BLaER1 treated with 17β-estradiol and CSF1 and Interleukin-3, amounts not matched to agents 10 nM and 100 nM (cell line): ENCODE measurements at regions not wholly inside any gene's neighbourhood (a gene's known extent, or its start where the extent isn't known, plus 50 kb on each side); places are given as distances from the start of the nearest gene placed in this dataset.
"Not testable (repeated sequence)": the region's sequence is repeated elsewhere in the genome, so short reads cannot be mapped to it uniquely, and the experiment has no call there.

Experiments
- H3K27ac ChIP-seq, 11 experiments: shearing (Covaris generic); formaldehyde crosslinking; 2 replicates each; pipeline ENCODE4 v1.8.1; 2022
- H3K27me3 ChIP-seq, 11 experiments: shearing (Covaris generic); formaldehyde crosslinking; 2 replicates each; pipeline ENCODE4 v1.8.1; 2022
- H3K36me3 ChIP-seq, 11 experiments: shearing (Covaris generic); formaldehyde crosslinking; 2 replicates each; pipeline ENCODE4 v1.8.1; 2022
- H3K4me1 ChIP-seq, 10 experiments: shearing (Covaris generic); formaldehyde crosslinking; 2 replicates each; pipeline ENCODE4 v1.8.1; 2022
- H3K4me2 ChIP-seq, 11 experiments: shearing (Covaris generic); formaldehyde crosslinking; 2 replicates each; pipeline ENCODE4 v1.8.1; 2022
- H3K4me3 ChIP-seq, 10 experiments: shearing (Covaris generic); formaldehyde crosslinking; 2 replicates each; pipeline ENCODE4 v1.8.1; 2022
- H3K9ac ChIP-seq, 11 experiments: shearing (Covaris generic); formaldehyde crosslinking; 2 replicates each; pipeline ENCODE4 v1.8.1; 2022
- H3K9me3 ChIP-seq, 11 experiments: shearing (Covaris generic); formaldehyde crosslinking; replicated peaks in 1 of 11; 2 replicates each; pipeline ENCODE4 v1.8.1; 2022
- H4K20me1 ChIP-seq, 11 experiments: shearing (Covaris generic); formaldehyde crosslinking; 2 replicates each; pipeline ENCODE4 v1.8.1; 2022
- Cebpa-rat ChIP-seq, 11 experiments: shearing (Covaris generic); IDR thresholded peaks; 2 replicates each; pipeline ENCODE4 v1.8.1; 2022

DNA sequence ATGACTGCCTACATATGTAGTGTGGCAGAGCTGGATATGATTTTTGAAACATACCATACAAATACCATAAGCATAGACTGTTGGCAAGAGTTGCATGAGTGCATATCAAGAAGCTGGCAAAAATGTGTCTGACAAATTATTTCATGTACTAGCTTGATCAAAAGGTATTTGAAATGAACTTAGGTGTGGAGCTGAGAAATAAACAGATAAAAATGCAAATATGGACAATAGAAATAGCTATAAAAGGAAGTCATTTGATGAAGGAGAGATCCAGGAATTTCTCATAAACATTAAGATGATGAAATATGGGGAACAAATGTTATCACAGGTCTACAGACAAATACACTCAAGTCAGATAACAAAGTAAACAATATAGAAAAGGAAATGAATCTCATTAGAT lies 609.1 kb downstream of the PTPRC start:
- Histone ChIP-seq H3K27me3 (no peaks in the 10 kb centered on the region), H3K4me1 (peaks cover 0 to 16% (median 0%) of the 10 kb centered on the region in 10 experiments; a peak in 5 of 20 replicates), H3K9ac (no peak overlapping the region), H4K20me1 (no peaks in the 10 kb centered on the region), H3K9me3 (peaks cover 0 to 6% (median 0%) of the 10 kb centered on the region in 11 experiments; a peak in 2 of 22 replicates), H3K27ac (no peak overlapping the region), H3K4me2 (no peak overlapping the region), H3K36me3 (no peaks in the 10 kb centered on the region), H3K4me3 (no peak overlapping the region)
- TF ChIP-seq Cebpa-rat (IDR thresholded peaks at IDR 0.05) = no peak

GRCh38 chr1:199254040-199254439 lies 615.2 kb downstream of the PTPRC start:
- not testable (repeated sequence) for H3K27me3 ChIP-seq, H3K4me1 ChIP-seq, H3K4me3 ChIP-seq, H3K4me2 ChIP-seq, H3K9ac ChIP-seq, H3K27ac ChIP-seq, H3K36me3 ChIP-seq, H4K20me1 ChIP-seq
- peaks cover 5 to 23% (median 13%) of the 10 kb centered on the region in 11 experiments; a peak in 15 of 22 replicates for H3K9me3 ChIP-seq

DNA sequence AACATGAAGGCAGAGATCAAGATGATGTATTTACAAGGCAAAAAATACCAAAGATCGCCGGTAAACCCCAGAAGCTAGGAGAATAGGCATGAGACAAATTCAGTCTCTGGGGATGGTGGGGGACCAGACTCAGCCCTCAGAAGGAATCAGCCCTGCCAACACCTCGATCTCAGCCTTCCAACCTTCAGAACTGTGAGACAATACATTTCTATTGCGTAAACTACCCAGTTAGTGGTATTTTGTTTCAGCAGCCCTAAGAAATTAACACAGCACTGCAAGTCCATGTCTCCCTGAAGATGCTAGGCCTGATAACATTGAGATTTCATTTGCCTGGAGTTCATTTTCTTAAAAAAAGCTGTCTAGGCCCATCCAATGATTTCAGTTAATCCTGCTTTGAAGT lies 622.5 kb downstream of the PTPRC start:
- TF ChIP-seq Cebpa-rat (IDR thresholded peaks at IDR 0.05) = no peak
- no peaks in the 10 kb centered on the region for H3K36me3 ChIP-seq
- no peaks in the 10 kb centered on the region for H3K4me1 ChIP-seq
- H4K20me1 ChIP-seq = no peaks in the 10 kb centered on the region
- no peak overlapping the region for H3K4me2 ChIP-seq
- no peaks in the 10 kb centered on the region for H3K27me3 ChIP-seq
- no peak overlapping the region for H3K9ac ChIP-seq
- no peak overlapping the region for H3K27ac ChIP-seq
- H3K4me3 ChIP-seq = no peak overlapping the region
- H3K9me3 ChIP-seq = peaks cover 0 to 12% (median 7%) of the 10 kb centered on the region in 11 experiments; a peak in 6 of 22 replicates

GRCh38 chr1:199264283-199264682 lies 625.4 kb downstream of the PTPRC start:
- H3K9me3 ChIP-seq = no peaks in the 10 kb centered on the region
- H3K4me1 ChIP-seq = no peaks in the 10 kb centered on the region
- no peak overlapping the region for H3K9ac ChIP-seq
- no peaks in the 10 kb centered on the region for H3K27me3 ChIP-seq
- TF ChIP-seq Cebpa-rat (IDR thresholded peaks at IDR 0.05) = no peak
- no peak overlapping the region for H3K4me2 ChIP-seq
- no peaks in the 10 kb centered on the region for H3K36me3 ChIP-seq
- no peak overlapping the region for H3K27ac ChIP-seq
- H3K4me3 ChIP-seq = no peak overlapping the region
- no peaks in the 10 kb centered on the region for H4K20me1 ChIP-seq

DNA sequence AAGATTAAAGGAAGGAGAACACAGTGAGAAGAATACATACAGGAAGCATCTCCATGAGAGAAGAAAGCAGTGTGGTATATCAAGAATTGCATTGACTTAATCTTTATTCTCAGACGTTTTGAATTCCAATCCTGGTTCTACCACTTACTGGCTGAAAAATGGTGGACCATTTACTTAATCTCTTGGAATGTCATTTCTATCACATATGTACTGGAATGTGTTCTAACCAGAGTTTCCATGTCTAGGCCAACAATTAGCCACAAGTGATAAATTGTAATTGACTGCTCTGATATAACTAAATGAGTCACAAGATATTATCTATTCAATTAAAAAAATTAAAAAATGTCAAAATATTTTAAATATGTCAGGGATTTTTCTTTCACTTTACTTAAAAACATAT lies 626.1 kb downstream of the PTPRC start:
- Histone ChIP-seq H4K20me1 (no peaks in the 10 kb centered on the region), H3K4me3 (no peak overlapping the region), H3K4me1 (no peaks in the 10 kb centered on the region), H3K9me3 (no peaks in the 10 kb centered on the region), H3K4me2 (no peak overlapping the region), H3K36me3 (no peaks in the 10 kb centered on the region), H3K27ac (no peak overlapping the region), H3K27me3 (no peaks in the 10 kb centered on the region), H3K9ac (no peak overlapping the region)
- no peak for TF ChIP-seq Cebpa-rat (IDR thresholded peaks at IDR 0.05)

DNA sequence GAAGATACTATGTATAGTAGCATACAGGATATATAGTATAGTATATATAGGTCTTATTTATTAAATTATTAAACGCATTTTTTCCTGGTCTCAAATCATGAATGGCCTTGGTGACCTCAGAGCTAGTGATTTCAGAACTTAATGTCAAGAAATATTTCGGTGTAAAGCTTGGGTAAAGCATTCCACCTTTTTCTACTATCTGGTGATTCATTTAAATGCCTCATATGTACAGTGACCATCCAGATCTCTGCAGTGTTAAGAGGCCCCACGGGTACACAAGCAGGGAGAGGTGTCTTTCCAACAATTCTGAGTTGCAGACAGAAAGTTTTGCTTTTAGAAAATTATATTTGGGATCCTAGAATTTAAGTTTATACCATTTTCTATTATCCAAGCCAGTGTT lies 626.5 kb downstream of the PTPRC start:
- Histone ChIP-seq H3K4me3 (no peak overlapping the region), H3K4me2 (no peak overlapping the region), H3K36me3 (no peaks in the 10 kb centered on the region), H3K9me3 (no peaks in the 10 kb centered on the region), H3K27me3 (no peaks in the 10 kb centered on the region), H3K4me1 (no peaks in the 10 kb centered on the region), H4K20me1 (no peaks in the 10 kb centered on the region), H3K9ac (no peak overlapping the region), H3K27ac (no peak overlapping the region)
- no peak for TF ChIP-seq Cebpa-rat (IDR thresholded peaks at IDR 0.05)

GRCh38 chr1:199269241-199269640 lies 630.4 kb downstream of the PTPRC start:
- no peak overlapping the region for H3K9ac ChIP-seq
- no peak overlapping the region for H3K27ac ChIP-seq
- H3K4me1 ChIP-seq = 0 out of 20 replicates have a peak, but pooled peaks cover 0 to 5% (median 0%) of the 10 kb centered on the region in 10 experiments
- no peaks in the 10 kb centered on the region for H3K9me3 ChIP-seq
- no peak overlapping the region for H3K4me3 ChIP-seq
- H4K20me1 ChIP-seq = no peaks in the 10 kb centered on the region
- H3K4me2 ChIP-seq = no peak overlapping the region
- no peak for TF ChIP-seq Cebpa-rat (IDR thresholded peaks at IDR 0.05)
- no peaks in the 10 kb centered on the region for H3K27me3 ChIP-seq
- H3K36me3 ChIP-seq = no peaks in the 10 kb centered on the region

DNA sequence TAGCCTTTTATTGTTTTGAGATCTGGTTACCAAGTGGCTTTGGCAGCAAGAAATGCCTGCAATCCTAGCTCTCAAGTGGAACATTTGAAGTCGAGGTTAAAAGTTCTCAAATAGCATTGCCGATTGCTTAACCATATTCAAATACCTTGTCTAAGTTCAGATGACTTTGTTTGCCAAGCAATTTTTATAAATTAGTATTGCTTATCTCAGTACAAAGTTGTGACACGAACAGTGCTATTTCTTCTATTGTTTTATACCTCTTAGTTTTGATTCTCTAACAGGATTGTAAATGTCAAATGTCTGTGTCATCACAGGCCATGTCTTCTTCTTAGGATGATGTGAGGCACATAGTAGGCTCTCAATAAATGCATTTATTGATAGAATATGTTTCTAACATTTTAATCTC lies 633.3 kb downstream of the PTPRC start:
- Histone ChIP-seq H3K27me3 (no peaks in the 10 kb centered on the region), H3K4me3 (no peak overlapping the region), H3K4me1 (peaks cover 0 to 9% (median 0%) of the 10 kb centered on the region in 10 experiments; a peak in 2 of 20 replicates), H4K20me1 (no peaks in the 10 kb centered on the region), H3K4me2 (no peak overlapping the region), H3K27ac (no peak overlapping the region), H3K36me3 (no peaks in the 10 kb centered on the region), H3K9me3 (peaks cover 0 to 6% (median 0%) of the 10 kb centered on the region in 11 experiments; a peak in 3 of 22 replicates), H3K9ac (no peak overlapping the region)
- TF ChIP-seq Cebpa-rat (IDR thresholded peaks at IDR 0.05) = no peak

DNA sequence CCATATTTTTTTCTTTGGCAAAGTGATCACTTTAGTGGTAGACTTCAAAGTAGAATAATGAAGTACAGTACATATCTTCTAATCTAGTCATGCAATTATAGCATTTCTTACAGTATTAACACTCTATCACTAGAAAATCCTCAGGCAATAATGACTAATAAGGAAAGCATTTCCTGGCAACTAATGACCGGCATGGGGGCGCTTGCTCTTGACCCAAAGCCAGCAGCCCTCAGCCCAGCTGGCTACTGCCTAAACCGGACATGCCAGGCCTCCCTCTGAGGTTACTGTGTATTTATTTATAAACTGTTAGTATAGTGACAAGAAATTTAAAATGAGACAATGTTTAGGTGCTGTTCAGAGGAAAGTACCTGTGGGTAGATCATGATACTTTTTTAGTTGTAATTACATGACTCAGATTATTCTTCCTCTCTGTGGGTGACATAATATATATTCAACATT lies 633.8 kb downstream of the PTPRC start:
- H3K4me3 ChIP-seq = no peak overlapping the region
- no peaks in the 10 kb centered on the region for H3K36me3 ChIP-seq
- H3K9ac ChIP-seq = no peak overlapping the region
- no peak overlapping the region for H3K27ac ChIP-seq
- H3K4me2 ChIP-seq = no peak overlapping the region
- no peak for TF ChIP-seq Cebpa-rat (IDR thresholded peaks at IDR 0.05)
- H3K4me1 ChIP-seq = peaks cover 0 to 9% (median 0%) of the 10 kb centered on the region in 10 experiments; a peak in 2 of 20 replicates
- H3K9me3 ChIP-seq = peaks cover 0 to 11% (median 0%) of the 10 kb centered on the region in 11 experiments; a peak in 4 of 22 replicates
- no peaks in the 10 kb centered on the region for H4K20me1 ChIP-seq
- H3K27me3 ChIP-seq = no peaks in the 10 kb centered on the region

DNA sequence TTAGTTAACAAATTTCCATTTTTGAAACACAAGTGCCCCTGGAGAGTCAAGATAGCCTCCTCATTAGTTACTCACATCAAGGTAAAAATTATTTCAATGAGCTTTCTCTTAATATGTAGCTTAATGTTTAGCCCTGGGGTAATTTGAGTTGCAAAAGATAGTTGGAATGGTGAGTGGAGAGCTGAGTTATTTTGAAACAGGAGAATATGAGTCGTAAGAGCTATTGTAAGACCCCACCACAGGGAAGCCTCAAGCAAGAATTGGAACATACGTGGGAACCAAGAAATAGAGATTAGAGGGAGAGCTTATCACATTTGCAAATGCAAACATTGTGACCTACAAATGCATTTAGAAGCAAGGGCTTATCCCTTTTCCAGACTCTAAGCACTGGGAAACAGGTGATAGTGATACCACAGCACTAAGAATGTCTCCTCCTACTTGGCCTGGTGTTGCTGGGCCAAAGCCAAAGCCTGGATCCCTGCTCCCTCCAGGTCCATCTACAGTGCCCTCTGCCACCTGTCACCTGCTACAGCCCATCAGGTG lies 635.1 kb downstream of the PTPRC start:
- Histone ChIP-seq H3K4me2 (no peak overlapping the region), H3K9ac (no peak overlapping the region), H3K4me1 (peaks cover 0 to 12% (median 3%) of the 10 kb centered on the region in 10 experiments; a peak in 13 of 20 replicates), H3K27ac (no peak overlapping the region), H4K20me1 (no peaks in the 10 kb centered on the region), H3K27me3 (no peaks in the 10 kb centered on the region), H3K9me3 (peaks cover 0 to 13% (median 0%) of the 10 kb centered on the region in 11 experiments; a peak in 4 of 22 replicates), H3K4me3 (no peak overlapping the region), H3K36me3 (no peaks in the 10 kb centered on the region)
- no peak for TF ChIP-seq Cebpa-rat (IDR thresholded peaks at IDR 0.05)
